GM19455 (cell line): ENCODE measurements at regions not wholly inside any gene's neighbourhood (a gene's known extent, or its start where the extent isn't known, plus 50 kb on each side); places are given as distances from the start of the nearest gene placed in this dataset.

Experiments used
- ATAC-seq: cut with Tn5 transposase; IDR thresholded peaks from one replicate; pipeline ENCODE4 v1.9.1; 2021; ENCODE audit not compliant: unreplicated experiment

GRCh38 chr3:150105025-150105424 is 134.3 kb upstream of the PFN2 start:
- ATAC-seq = no peak

- no peak for ATAC-seq
Observed at GRCh38 chr3:150104564-150104963, 133.9 kb upstream of the PFN2 start.

- ATAC-seq = no peak
Observed at GRCh38 chr3:150101016-150101415, 130.3 kb upstream of the PFN2 start.

GRCh38 chr3:150098621-150099020 is 127.9 kb upstream of the PFN2 start:
- ATAC-seq = no peak

- ATAC-seq = no peak
Observed at GRCh38 chr3:150097588-150097890, 126.8 kb upstream of the PFN2 start.

GRCh38 chr3:150096700-150097587 is 126.2 kb upstream of the PFN2 start:
- ATAC-seq = no peak

GRCh38 chr3:150094150-150094933 is 123.6 kb upstream of the PFN2 start:
- ATAC-seq = no peak

- ATAC-seq = no peak
Observed at GRCh38 chr3:150091626-150092025, 120.9 kb upstream of the PFN2 start.

GRCh38 chr3:150090877-150091276 is 120.2 kb upstream of the PFN2 start:
- ATAC-seq = no peak

- no peak for ATAC-seq
Observed at GRCh38 chr3:150090006-150090405, 119.3 kb upstream of the PFN2 start.

- no peak for ATAC-seq
Observed at GRCh38 chr3:150084128-150084527, 113.4 kb upstream of the PFN2 start.

GRCh38 chr3:150083655-150084042 is 113.0 kb upstream of the PFN2 start:
- ATAC-seq = no peak

- ATAC-seq = no peak
Observed at GRCh38 chr3:150082898-150083654, 112.4 kb upstream of the PFN2 start.

- ATAC-seq = no peak
Observed at GRCh38 chr3:150081084-150081483, 110.4 kb upstream of the PFN2 start.

- ATAC-seq = no peak
Observed at GRCh38 chr3:150080058-150080730, 109.5 kb upstream of the PFN2 start.

- no peak for ATAC-seq
Observed at GRCh38 chr3:150079029-150079739, 108.5 kb upstream of the PFN2 start.

GRCh38 chr3:150077581-150078247 is 107.0 kb upstream of the PFN2 start:
- no peak for ATAC-seq

- no peak for ATAC-seq
Observed at GRCh38 chr3:150077107-150077506, 106.4 kb upstream of the PFN2 start.

- no peak for ATAC-seq
Observed at GRCh38 chr3:150076443-150076842, 105.7 kb upstream of the PFN2 start.

- ATAC-seq = no peak
Observed at GRCh38 chr3:150075417-150075865, 104.7 kb upstream of the PFN2 start.
